ENCODE measurements at regions not wholly inside any gene's neighbourhood (a gene's known extent, or its start where the extent isn't known, plus 50 kb on each side); places are given as distances from the start of the nearest gene placed in this dataset.

DNA sequence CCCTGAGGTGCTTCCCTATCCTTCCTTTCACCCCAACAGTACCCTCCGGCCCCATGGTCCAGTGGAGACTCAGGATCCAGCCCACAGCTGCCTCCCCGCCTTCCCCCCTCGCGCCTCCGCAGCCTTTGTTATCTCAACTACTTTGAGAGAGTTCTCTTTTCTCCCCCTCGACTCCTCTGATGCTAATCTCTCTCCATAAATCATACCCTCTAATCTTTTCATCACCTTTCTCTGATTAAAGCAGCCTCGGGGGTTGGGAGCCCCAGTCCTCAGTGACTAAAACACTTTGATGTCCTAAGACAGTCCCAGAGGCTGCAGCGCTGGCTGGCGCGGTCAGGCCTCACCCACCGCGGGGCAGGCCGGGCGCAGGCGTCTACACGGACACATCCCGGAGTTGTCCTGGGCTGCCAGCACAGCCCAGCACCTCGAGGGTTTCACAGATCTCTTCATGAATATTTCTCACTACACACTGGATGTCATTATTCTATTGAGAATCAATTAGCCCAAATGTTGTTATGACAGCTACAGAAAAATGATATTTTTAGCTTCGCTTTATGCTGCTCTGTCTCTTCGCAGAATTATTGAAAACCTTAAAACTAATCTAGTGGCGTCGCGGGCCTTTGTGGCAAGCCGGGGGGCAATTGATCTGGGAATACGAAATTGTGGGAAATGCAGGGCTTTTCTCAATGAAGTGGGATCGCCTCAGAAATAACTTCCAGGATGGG lies 289.5 kb downstream of the RRAGC start:
- H3K4me1 ChIP-seq (ENCODE audit: control insufficient read depth, extremely low read depth, insufficient read depth, low read length), result no peaks in the 10 kb centered on the region
- H4K20me1 ChIP-seq (replicated peaks; ENCODE audit: control insufficient read depth, extremely low read depth, insufficient read depth, low read length), result no peaks in the 10 kb centered on the region
- BruUV-seq (replicated peaks), result no TSS peak
- no peaks in the 10 kb centered on the region for H3K9me1 ChIP-seq (replicated peaks; ENCODE audit: control insufficient read depth, extremely low read depth, insufficient read depth, low read length)
- H3K9ac ChIP-seq (replicated peaks; ENCODE audit: extremely low read depth, insufficient read depth, low read length), result no peak overlapping the region
- CTCF ChIA-PET, result no interaction called here
- no peaks in the 10 kb centered on the region for H3K9me3 ChIP-seq (replicated peaks; ENCODE audit: control insufficient read depth, insufficient read depth, low read length)
- no peaks in the 10 kb centered on the region for H3K36me3 ChIP-seq (ENCODE audit: control insufficient read depth in 2 of 2, extremely low read depth in 1 of 2, insufficient read depth in 2 of 2, low read length in 2 of 2)
- H3K27me3 ChIP-seq (ENCODE audit: control insufficient read depth in 2 of 2, insufficient read depth in 2 of 2, low read length in 2 of 2), result no peaks in the 10 kb centered on the region
- FAIRE-seq (no peak), DNase-seq (ENCODE audit: low read depth, low spot score) (no peak)
- TF ChIP-seq MAX (IDR thresholded peaks at IDR 0.05; ENCODE audit: insufficient read depth, insufficient read length) (no peak), EZH2 (IDR thresholded peaks at IDR 0.05; ENCODE audit: borderline replicate concordance, low read depth, low read length, severe bottlenecking) (no peak), CTCF (IDR thresholded peaks at IDR 0.05; ENCODE audit: extremely low read depth in 1 of 2, insufficient read depth in 1 of 2, low read depth in 1 of 2, low read length in 2 of 2) (no peak), JUN (IDR thresholded peaks at IDR 0.05; ENCODE audit: borderline replicate concordance, insufficient read depth, insufficient read length, low read depth) (no peak), POLR2AphosphoS5 (IDR thresholded peaks at IDR 0.05; ENCODE audit: insufficient read depth, low read depth, low read length) (no peak), FOS (IDR thresholded peaks at IDR 0.05; ENCODE audit: borderline replicate concordance, insufficient read depth, low read length) (no peak), MYC (IDR thresholded peaks at IDR 0.05; ENCODE audit: low read depth, low read length) (no peak), GATA2 (IDR thresholded peaks at IDR 0.05; ENCODE audit: insufficient read depth, insufficient read length, low read depth, low read length) (no peak)
- H3K4me2 ChIP-seq (ENCODE audit: insufficient read depth, low read length), result no peak overlapping the region
- no peak overlapping the region for H2AFZ ChIP-seq (ENCODE audit: low read depth, low read length)
- dilution Hi-C loops (cut with MboI; ENCODE audit: extremely low pct_ligation_motif_present, low sequenced_read_pairs) (no loop called here), intact Hi-C loops (cut with micrococcal nuclease) (no loop called here)
- H3K79me2 ChIP-seq (ENCODE audit: control insufficient read depth, insufficient read depth, low read length), result no peaks in the 10 kb centered on the region
- POLR2A ChIA-PET, result no interaction called here
- H3K27ac ChIP-seq (ENCODE audit: insufficient read depth, low read depth, low read length), result no peak overlapping the region
- no peak overlapping the region for H3K4me3 ChIP-seq (replicated peaks in 1 of 3; ENCODE audit: insufficient read depth in 1 of 3, low read depth in 1 of 3, low read length in 3 of 3)
